K562 (cell line): ENCODE measurements at regions not wholly inside any gene's neighbourhood (a gene's known extent, or its start where the extent isn't known, plus 50 kb on each side); places are given as distances from the start of the nearest gene placed in this dataset.

Experiments used
- ATAC-seq: fragments of 200-7000 bp; cut with Tn5 transposase; 3 replicates; pipeline ENCODE4 v1.9.1; 2020; ENCODE audit warnings: moderate library complexity
- BruUV-seq: library from RNA; stranded (reverse); fragments of 400-500 nt; replicated peaks from 2 replicates; lab custom pipeline; 2021; lab: Mats Ljungman, UMichigan
- CTCF ChIA-PET: fragments of 300-600 bp; formaldehyde crosslinking; extraction: SDS; loops from one replicate; lab custom pipeline; 2021; ENCODE audit warnings: low intra/inter-chr PET ratio; lab: Yijun Ruan, JAX
- POLR2A ChIA-PET: fragments of 300-600, 350-650 bp; sonication (Branson Sonifier 250); formaldehyde crosslinking; extraction: SDS; loops from one replicate; lab custom pipeline; 2021; ENCODE audit warnings: antibody characterized with exemption, inconsistent platforms; lab: Yijun Ruan, JAX
- DNase-seq, 4 experiments: peaks; one replicate each; pipeline versions ENCODE4 v3.0.0 to v3.0.0-alpha.2; 2011 to 2018; ENCODE audit warnings: low spot score in 3 of 4, mixed read lengths in 3 of 4; ENCODE audit errors: extremely low read depth in 1 of 4
- FAIRE-seq: peaks from 2 replicates; lab custom pipeline; 2011; peaks lifted over from hg19 to GRCh38; lab: Jason Lieb, UNC
- H2AFZ ChIP-seq: 2 replicates; pipeline ENCODE4 v1.6.0; 2011; ENCODE audit warnings: low read depth, low read length, control low read depth, inconsistent platforms
- H3K27ac ChIP-seq: fragments of 200-600 bp; 3 replicates; pipeline ENCODE4 v1.8.0; 2011; ENCODE audit warnings: low read depth, mild to moderate bottlenecking, control low read depth, inconsistent platforms, low read length, moderate library complexity, mixed read lengths; ENCODE audit errors: extremely low read depth
- H3K27me3 ChIP-seq, 2 experiments: fragments of 300-600 bp in 1 of 2; 2 replicates in 1 of 2; 3 replicates in 1 of 2; pipeline versions ENCODE4 v1.6.0 to v1.8.0; 2011; ENCODE audit warnings: inconsistent platforms in 2 of 2, low read length in 2 of 2, mild to moderate bottlenecking in 1 of 2, mixed read lengths in 1 of 2, moderate library complexity in 1 of 2; ENCODE audit not compliant: control insufficient read depth in 2 of 2, insufficient read depth in 2 of 2
- H3K36me3 ChIP-seq: fragments of 300-600 bp; 3 replicates; pipeline ENCODE4 v1.8.0; 2011; ENCODE audit warnings: mild to moderate bottlenecking, low read length, inconsistent platforms; ENCODE audit not compliant: control insufficient read depth, insufficient read depth
- H3K4me1 ChIP-seq, 2 experiments: fragments of 200-600 bp in 1 of 2; replicated peaks in 1 of 2; 2 replicates in 1 of 2; 3 replicates in 1 of 2; pipeline versions ENCODE4 v1.5.1 to v1.8.0; 2011; ENCODE audit warnings: inconsistent platforms in 2 of 2, low read length in 2 of 2, mild to moderate bottlenecking in 1 of 2, mixed read lengths in 1 of 2, moderate library complexity in 1 of 2; ENCODE audit not compliant: control insufficient read depth in 2 of 2, insufficient read depth in 2 of 2
- H3K4me2 ChIP-seq: 2 replicates; pipeline ENCODE4 v1.6.1; 2011; ENCODE audit warnings: low read length, control low read depth, inconsistent platforms, mixed read lengths; ENCODE audit not compliant: insufficient read depth
- H3K4me3 ChIP-seq: fragments of 200-600 bp; sonication (generic), shearing (Covaris generic); 2 replicates; pipeline ENCODE4 v1.5.1; 2016; ENCODE audit warnings: control low read depth, inconsistent platforms
- H3K79me2 ChIP-seq: fragments of 200-600 bp; 3 replicates; pipeline ENCODE4 v1.8.0; 2011; ENCODE audit warnings: low read length, inconsistent platforms; ENCODE audit not compliant: control insufficient read depth, insufficient read depth
- H3K9ac ChIP-seq, 2 experiments: 2 replicates each; pipeline versions ENCODE4 v1.6.0 to v1.6.1; 2011; ENCODE audit warnings: low read depth in 2 of 2, low read length in 2 of 2, control low read depth in 1 of 2, inconsistent platforms in 1 of 2, mild to moderate bottlenecking in 1 of 2, mixed read lengths in 1 of 2; ENCODE audit not compliant: insufficient read depth in 1 of 2
- H3K9me1 ChIP-seq: one replicate; pipeline ENCODE4 v1.6.0; 2011; ENCODE audit warnings: inconsistent platforms, mild to moderate bottlenecking, low read length, moderate library complexity; ENCODE audit not compliant: control insufficient read depth, insufficient read depth
- H3K9me3 ChIP-seq: replicated peaks from 2 replicates; pipeline ENCODE4 v1.5.1; 2011; ENCODE audit warnings: low read depth, low read length, inconsistent platforms; ENCODE audit not compliant: control insufficient read depth, insufficient read depth
- H4K20me1 ChIP-seq: replicated peaks from 2 replicates; pipeline ENCODE4 v1.6.1; 2011; ENCODE audit warnings: low read length, inconsistent platforms, mixed read lengths; ENCODE audit not compliant: control insufficient read depth, insufficient read depth
- BMI1 ChIP-seq: fragments of 150-350 bp; IDR thresholded peaks from 2 replicates; pipeline ENCODE4 v1.6.1; 2014; ENCODE audit warnings: low read length
- C11orf30 ChIP-seq: fragments of 450-650 bp; IDR thresholded peaks from 2 replicates; pipeline ENCODE4 v1.6.1; 2016; ENCODE audit warnings: low read depth, mild to moderate bottlenecking
- CSDE1 ChIP-seq, 2 experiments: fragments of 450-650 bp; IDR thresholded peaks; 2 replicates each; pipeline ENCODE4 v1.6.1; 2016; ENCODE audit warnings: mild to moderate bottlenecking in 1 of 2
- EHMT2 ChIP-seq: fragments of 450-650 bp; IDR thresholded peaks from 2 replicates; pipeline ENCODE4 v1.6.1; 2018; ENCODE audit warnings: antibody characterized with exemption
- MAFF ChIP-seq: IDR thresholded peaks from 2 replicates; pipeline ENCODE4 v1.6.1; 2012; ENCODE audit warnings: low read length, improper control_type of control experiment
- MAFG ChIP-seq: fragments of 450-650 bp; conservative IDR thresholded peaks from 2 replicates; pipeline ENCODE4 v1.6.1; 2016; ENCODE audit warnings: missing genetic modification characterization, missing compliant biosample characterization
- MAZ ChIP-seq, 2 experiments: fragments of 450-650 bp in 1 of 2; sonication (generic) in 1 of 2; formaldehyde crosslinking; IDR thresholded peaks in 1 of 2; conservative IDR thresholded peaks in 1 of 2; 2 replicates each; pipeline versions ENCODE4 v1.4.0 to v1.5.0; 2020; ENCODE audit warnings: mild to moderate bottlenecking in 1 of 2, missing genetic modification reagents in 1 of 2
- NBN ChIP-seq: fragments of 450-650 bp; IDR thresholded peaks from 2 replicates; pipeline ENCODE4 v1.6.1; 2016; ENCODE audit warnings: low read depth, mild to moderate bottlenecking
- PHTF2 ChIP-seq: fragments of 250-450 bp; sonication (Bioruptor Pico); IDR thresholded peaks from 2 replicates; pipeline ENCODE4 v1.5.0; 2021; ENCODE audit warnings: mild to moderate bottlenecking
- RHOXF2B ChIP-seq: fragments of 250-450 bp; sonication (Bioruptor Pico); conservative IDR thresholded peaks from 2 replicates; pipeline ENCODE4 v1.5.1; 2021
- SMARCE1 ChIP-seq: fragments of 450-650 bp; IDR thresholded peaks from 2 replicates; pipeline ENCODE4 v1.7.1; 2016; ENCODE audit warnings: mild to moderate bottlenecking
- SPI1 ChIP-seq: IDR thresholded peaks from 2 replicates; pipeline ENCODE4 v1.6.1; 2011; ENCODE audit warnings: low read depth, low read length, control low read depth, borderline replicate concordance
- THRAP3 ChIP-seq: fragments of 450-650 bp; IDR thresholded peaks from 2 replicates; pipeline ENCODE4 v1.6.1; 2016; ENCODE audit warnings: mild to moderate bottlenecking, inconsistent platforms, borderline replicate concordance
- U2AF1 ChIP-seq: fragments of 200-400 bp; formaldehyde crosslinking; optimal IDR thresholded peaks from 2 replicates; pipeline ENCODE3; 2017; ENCODE audit warnings: mild to moderate bottlenecking, low read depth, low read length, moderate library complexity
- XRCC3 ChIP-seq: fragments of 450-650 bp; IDR thresholded peaks from 2 replicates; pipeline ENCODE4 v1.6.1; 2017; ENCODE audit warnings: mild to moderate bottlenecking, moderate library complexity
- ZNF316 ChIP-seq: fragments of 450-650 bp; IDR thresholded peaks from 2 replicates; pipeline ENCODE4 v1.6.1; 2016
- WGBS: fragments of 100-300 bp; shearing (Covaris generic); methylation state at CpG from one replicate; pipeline ENCODE4 v1.1.6; 2016; ENCODE audit warnings: low coverage, mixed read lengths; ENCODE audit not compliant: insufficient coverage; ENCODE audit errors: missing lambda C conversion rate; 5-methylcytosine and 5-hydroxymethylcytosine counted together
- in situ Hi-C: fragments of 300-500 bp; cut with MboI; formaldehyde crosslinking; loops from 4 replicates; pipeline ENCODE4 v1.15.0; 2018; ENCODE audit warnings: inconsistent platforms, mixed read lengths
- intact Hi-C: fragments of 100-400 bp; cut with micrococcal nuclease; formaldehyde crosslinking; loops from 2 replicates; pipeline ENCODE4 v1.14.2; 2022
- TF ChIP-seq, protein P1 (sequence below): fragments of 450-650 bp; IDR thresholded peaks from one replicate; pipeline ENCODE4 v1.6.1; 2018; ENCODE audit warnings: mild to moderate bottlenecking, moderate library complexity; ENCODE audit not compliant: partially characterized antibody
- TF ChIP-seq, protein P2 (sequence below): sonication (generic); formaldehyde crosslinking; IDR thresholded peaks from 2 replicates; pipeline ENCODE4 v1.8.0; 2022; ENCODE audit warnings: mild to moderate bottlenecking, missing genetic modification reagents
- TF ChIP-seq, protein P3 (sequence below): fragments of 450-650 bp; formaldehyde crosslinking; IDR thresholded peaks from 2 replicates; pipeline ENCODE4 v1.4.0; 2020; ENCODE audit warnings: mild to moderate bottlenecking

DNA sequence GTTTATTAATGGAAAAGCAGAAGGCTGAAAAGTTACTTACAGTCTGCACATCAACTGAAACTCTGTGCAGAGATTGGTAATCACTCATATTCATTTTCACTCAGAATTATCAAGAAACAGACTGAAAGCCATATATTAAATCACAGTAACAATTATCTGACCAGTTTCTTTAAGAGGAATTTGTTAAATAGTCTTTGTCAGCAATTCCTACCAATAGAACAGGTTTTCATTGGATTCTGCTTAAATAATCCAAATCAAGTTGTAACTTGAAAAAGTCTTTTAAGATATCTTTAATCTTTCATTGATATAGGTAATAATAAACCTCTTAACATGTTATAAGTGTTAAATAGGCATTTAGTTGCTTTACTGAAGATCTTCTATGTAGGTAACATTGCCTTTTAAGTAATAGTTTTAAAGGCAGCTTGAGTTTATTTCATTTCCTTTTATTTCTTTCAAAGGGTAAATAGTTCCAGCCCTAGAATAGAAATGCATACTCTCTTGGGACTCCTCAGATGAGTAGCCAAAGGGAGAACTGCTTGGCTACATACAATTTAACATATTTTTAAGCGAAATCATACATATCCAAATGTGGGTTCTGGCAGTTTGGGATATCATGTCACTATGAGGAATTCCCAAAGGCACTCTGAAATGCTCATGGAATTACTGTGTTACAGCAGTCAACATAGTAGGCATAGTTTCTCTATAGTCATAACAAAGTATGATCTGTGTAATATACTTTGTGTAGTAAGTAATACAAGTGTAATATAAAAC lies 326.0 kb upstream of the SPRY2 start:
- Histone ChIP-seq H3K4me2 (no peak overlapping the region), H3K27me3 (no peaks in the 10 kb centered on the region), H4K20me1 (no peaks in the 10 kb centered on the region), H3K4me3 (no peak overlapping the region), H3K36me3 (no peaks in the 10 kb centered on the region), H2AFZ (no peak overlapping the region), H3K9me1 (no peaks in the 10 kb centered on the region), H3K9ac (no peak overlapping the region), H3K79me2 (no peaks in the 10 kb centered on the region), H3K9me3 (no peaks in the 10 kb centered on the region), H3K4me1 (no peaks in the 10 kb centered on the region), H3K27ac (no peak overlapping the region)
- 0% methylated on average over 1 of the region's 1 CpG for WGBS
- in situ Hi-C loops (no loop called here), intact Hi-C loops (no loop called here)
- POLR2A ChIA-PET, result interaction anchor here (0.6 kb wide), 1 partner anchor 142 kb away, joined by 3 read pairs; no protein-coding TSS in a partner anchor
- CTCF ChIA-PET, result no interaction called here
- DNase-seq, result no peak
- BruUV-seq, result no TSS peak
- FAIRE-seq, result no peak
- no peak for ATAC-seq
- TF ChIP-seq, protein P1, sequence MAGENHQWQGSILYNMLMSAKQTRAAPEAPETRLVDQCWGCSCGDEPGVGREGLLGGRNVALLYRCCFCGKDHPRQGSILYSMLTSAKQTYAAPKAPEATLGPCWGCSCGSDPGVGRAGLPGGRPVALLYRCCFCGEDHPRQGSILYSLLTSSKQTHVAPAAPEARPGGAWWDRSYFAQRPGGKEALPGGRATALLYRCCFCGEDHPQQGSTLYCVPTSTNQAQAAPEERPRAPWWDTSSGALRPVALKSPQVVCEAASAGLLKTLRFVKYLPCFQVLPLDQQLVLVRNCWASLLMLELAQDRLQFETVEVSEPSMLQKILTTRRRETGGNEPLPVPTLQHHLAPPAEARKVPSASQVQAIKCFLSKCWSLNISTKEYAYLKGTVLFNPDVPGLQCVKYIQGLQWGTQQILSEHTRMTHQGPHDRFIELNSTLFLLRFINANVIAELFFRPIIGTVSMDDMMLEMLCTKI, result no peak
- TF ChIP-seq THRAP3, result no peak
- TF ChIP-seq EHMT2, result no peak
- TF ChIP-seq BMI1, result no peak
- TF ChIP-seq MAZ (CRISPR knock-in tag; conservative IDR thresholded peaks at IDR 0.05 in 1 of 2, IDR thresholded peaks at IDR 0.05 in 1 of 2), result no peak
- TF ChIP-seq PHTF2 (CRISPR knock-in tag), result no peak
- TF ChIP-seq, protein P2, sequence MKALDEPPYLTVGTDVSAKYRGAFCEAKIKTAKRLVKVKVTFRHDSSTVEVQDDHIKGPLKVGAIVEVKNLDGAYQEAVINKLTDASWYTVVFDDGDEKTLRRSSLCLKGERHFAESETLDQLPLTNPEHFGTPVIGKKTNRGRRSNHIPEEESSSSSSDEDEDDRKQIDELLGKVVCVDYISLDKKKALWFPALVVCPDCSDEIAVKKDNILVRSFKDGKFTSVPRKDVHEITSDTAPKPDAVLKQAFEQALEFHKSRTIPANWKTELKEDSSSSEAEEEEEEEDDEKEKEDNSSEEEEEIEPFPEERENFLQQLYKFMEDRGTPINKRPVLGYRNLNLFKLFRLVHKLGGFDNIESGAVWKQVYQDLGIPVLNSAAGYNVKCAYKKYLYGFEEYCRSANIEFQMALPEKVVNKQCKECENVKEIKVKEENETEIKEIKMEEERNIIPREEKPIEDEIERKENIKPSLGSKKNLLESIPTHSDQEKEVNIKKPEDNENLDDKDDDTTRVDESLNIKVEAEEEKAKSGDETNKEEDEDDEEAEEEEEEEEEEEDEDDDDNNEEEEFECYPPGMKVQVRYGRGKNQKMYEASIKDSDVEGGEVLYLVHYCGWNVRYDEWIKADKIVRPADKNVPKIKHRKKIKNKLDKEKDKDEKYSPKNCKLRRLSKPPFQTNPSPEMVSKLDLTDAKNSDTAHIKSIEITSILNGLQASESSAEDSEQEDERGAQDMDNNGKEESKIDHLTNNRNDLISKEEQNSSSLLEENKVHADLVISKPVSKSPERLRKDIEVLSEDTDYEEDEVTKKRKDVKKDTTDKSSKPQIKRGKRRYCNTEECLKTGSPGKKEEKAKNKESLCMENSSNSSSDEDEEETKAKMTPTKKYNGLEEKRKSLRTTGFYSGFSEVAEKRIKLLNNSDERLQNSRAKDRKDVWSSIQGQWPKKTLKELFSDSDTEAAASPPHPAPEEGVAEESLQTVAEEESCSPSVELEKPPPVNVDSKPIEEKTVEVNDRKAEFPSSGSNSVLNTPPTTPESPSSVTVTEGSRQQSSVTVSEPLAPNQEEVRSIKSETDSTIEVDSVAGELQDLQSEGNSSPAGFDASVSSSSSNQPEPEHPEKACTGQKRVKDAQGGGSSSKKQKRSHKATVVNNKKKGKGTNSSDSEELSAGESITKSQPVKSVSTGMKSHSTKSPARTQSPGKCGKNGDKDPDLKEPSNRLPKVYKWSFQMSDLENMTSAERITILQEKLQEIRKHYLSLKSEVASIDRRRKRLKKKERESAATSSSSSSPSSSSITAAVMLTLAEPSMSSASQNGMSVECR (CRISPR knock-in tag), result no peak
- TF ChIP-seq MAFG (tag), result peak; percentile 63
- peak; percentile 92 for TF ChIP-seq ZNF316
- TF ChIP-seq RHOXF2B (CRISPR knock-in tag), result no peak
- TF ChIP-seq SMARCE1, result no peak
- TF ChIP-seq NBN, result no peak
- no peak for TF ChIP-seq XRCC3
- TF ChIP-seq C11orf30, result peak; percentile 76
- peak; percentile 30 for TF ChIP-seq U2AF1
- peak; percentile 80 for TF ChIP-seq MAFF
- TF ChIP-seq, protein P3, sequence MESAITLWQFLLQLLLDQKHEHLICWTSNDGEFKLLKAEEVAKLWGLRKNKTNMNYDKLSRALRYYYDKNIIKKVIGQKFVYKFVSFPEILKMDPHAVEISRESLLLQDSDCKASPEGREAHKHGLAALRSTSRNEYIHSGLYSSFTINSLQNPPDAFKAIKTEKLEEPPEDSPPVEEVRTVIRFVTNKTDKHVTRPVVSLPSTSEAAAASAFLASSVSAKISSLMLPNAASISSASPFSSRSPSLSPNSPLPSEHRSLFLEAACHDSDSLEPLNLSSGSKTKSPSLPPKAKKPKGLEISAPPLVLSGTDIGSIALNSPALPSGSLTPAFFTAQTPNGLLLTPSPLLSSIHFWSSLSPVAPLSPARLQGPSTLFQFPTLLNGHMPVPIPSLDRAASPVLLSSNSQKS (CRISPR knock-in tag), result no peak
- no peak for TF ChIP-seq SPI1
- TF ChIP-seq CSDE1 (IDR thresholded peaks at IDR 0.05), result no peak
